GM12878 (cell line): ENCODE measurements at regions not wholly inside any gene's neighbourhood (a gene's known extent, or its start where the extent isn't known, plus 50 kb on each side); places are given as distances from the start of the nearest gene placed in this dataset.

Experiments used
- MYC ChIP-seq: IDR thresholded peaks from 2 replicates; pipeline ENCODE4 v1.6.1; 2011; ENCODE audit warnings: mild to moderate bottlenecking, low read length, moderate library complexity, inconsistent platforms; ENCODE audit not compliant: insufficient read depth, insufficient replicate concordance, insufficient read length, severe bottlenecking
- YY1 ChIP-seq: IDR thresholded peaks from 2 replicates; pipeline ENCODE4 v1.6.1; 2011; ENCODE audit warnings: low read depth, mild to moderate bottlenecking, low read length
- TF ChIP-seq, protein P1 (sequence below): IDR thresholded peaks from 2 replicates; pipeline ENCODE4 v1.6.1; 2012; ENCODE audit warnings: mild to moderate bottlenecking, low read depth, low read length

DNA sequence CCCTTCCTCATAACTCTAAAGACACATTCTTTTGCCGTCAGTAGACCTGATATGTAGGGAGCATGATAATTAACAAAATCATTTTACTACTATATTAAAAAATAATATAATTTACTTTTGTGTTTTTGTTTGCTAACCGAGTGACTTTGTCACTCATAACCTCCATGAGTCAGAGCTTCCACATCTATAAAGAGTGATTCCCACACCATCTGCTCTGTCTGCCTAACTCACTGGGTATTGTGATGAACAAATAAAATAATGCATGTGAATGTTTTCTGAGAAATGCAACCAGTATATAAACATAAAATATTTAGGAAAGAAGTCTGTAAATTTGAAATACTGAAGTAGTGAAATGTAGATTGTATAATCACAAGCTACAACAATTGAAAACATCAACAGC lies 123.4 kb upstream of the DSEL start:
- TF ChIP-seq, protein P1, sequence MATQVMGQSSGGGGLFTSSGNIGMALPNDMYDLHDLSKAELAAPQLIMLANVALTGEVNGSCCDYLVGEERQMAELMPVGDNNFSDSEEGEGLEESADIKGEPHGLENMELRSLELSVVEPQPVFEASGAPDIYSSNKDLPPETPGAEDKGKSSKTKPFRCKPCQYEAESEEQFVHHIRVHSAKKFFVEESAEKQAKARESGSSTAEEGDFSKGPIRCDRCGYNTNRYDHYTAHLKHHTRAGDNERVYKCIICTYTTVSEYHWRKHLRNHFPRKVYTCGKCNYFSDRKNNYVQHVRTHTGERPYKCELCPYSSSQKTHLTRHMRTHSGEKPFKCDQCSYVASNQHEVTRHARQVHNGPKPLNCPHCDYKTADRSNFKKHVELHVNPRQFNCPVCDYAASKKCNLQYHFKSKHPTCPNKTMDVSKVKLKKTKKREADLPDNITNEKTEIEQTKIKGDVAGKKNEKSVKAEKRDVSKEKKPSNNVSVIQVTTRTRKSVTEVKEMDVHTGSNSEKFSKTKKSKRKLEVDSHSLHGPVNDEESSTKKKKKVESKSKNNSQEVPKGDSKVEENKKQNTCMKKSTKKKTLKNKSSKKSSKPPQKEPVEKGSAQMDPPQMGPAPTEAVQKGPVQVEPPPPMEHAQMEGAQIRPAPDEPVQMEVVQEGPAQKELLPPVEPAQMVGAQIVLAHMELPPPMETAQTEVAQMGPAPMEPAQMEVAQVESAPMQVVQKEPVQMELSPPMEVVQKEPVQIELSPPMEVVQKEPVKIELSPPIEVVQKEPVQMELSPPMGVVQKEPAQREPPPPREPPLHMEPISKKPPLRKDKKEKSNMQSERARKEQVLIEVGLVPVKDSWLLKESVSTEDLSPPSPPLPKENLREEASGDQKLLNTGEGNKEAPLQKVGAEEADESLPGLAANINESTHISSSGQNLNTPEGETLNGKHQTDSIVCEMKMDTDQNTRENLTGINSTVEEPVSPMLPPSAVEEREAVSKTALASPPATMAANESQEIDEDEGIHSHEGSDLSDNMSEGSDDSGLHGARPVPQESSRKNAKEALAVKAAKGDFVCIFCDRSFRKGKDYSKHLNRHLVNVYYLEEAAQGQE: no peak
- TF ChIP-seq MYC (no peak), YY1 (no peak)
